Stimulated activated naive CD8-positive, alpha-beta T cell treated with anti-CD3 and anti-CD28 coated beads, Interleukin-15, Interleukin-2, amounts not matched to agents 100 ng/mL and 50 ng/mL, for 24 hours (primary cell): ENCODE measurements at regions not wholly inside any gene's neighbourhood (a gene's known extent, or its start where the extent isn't known, plus 50 kb on each side); places are given as distances from the start of the nearest gene placed in this dataset.

Experiments used
- H3K27ac Mint-ChIP-seq: one replicate; pipeline ENCODE4 v1.8.0; 2021; ENCODE audit warnings: mild to moderate bottlenecking, mixed read lengths
- H3K27me3 Mint-ChIP-seq: one replicate; pipeline ENCODE4 v1.8.0; 2021; ENCODE audit warnings: mixed read lengths
- H3K36me3 Mint-ChIP-seq: one replicate; pipeline ENCODE4 v1.8.0; 2021; ENCODE audit warnings: low read depth, mixed read lengths
- H3K4me1 Mint-ChIP-seq: one replicate; pipeline ENCODE4 v1.8.0; 2021; ENCODE audit warnings: low read depth, mixed read lengths
- H3K4me3 Mint-ChIP-seq: one replicate; pipeline ENCODE4 v1.8.0; 2021; ENCODE audit warnings: mild to moderate bottlenecking, mixed read lengths
- H3K9me3 Mint-ChIP-seq: one replicate; pipeline ENCODE4 v1.8.0; 2021; ENCODE audit warnings: mixed read lengths

- Mint-ChIP-seq H3K4me3 (no peak overlapping the region), H3K27me3 (no peaks in the 10 kb centered on the region), H3K4me1 (no peaks in the 10 kb centered on the region), H3K9me3 (peaks cover 15% of the 10 kb centered on the region), H3K36me3 (no peaks in the 10 kb centered on the region), H3K27ac (no peak overlapping the region)
These were observed 162.4 kb upstream of the BTBD3 start for GRCh38 chr20:11755071-11755841.

GRCh38 chr20:11761497-11761896 is 156.2 kb upstream of the BTBD3 start:
- Mint-ChIP-seq H3K4me1 (no peaks in the 10 kb centered on the region), H3K9me3 (peaks cover 4% of the 10 kb centered on the region), H3K4me3 (no peak overlapping the region), H3K27ac (no peak overlapping the region), H3K36me3 (no peaks in the 10 kb centered on the region), H3K27me3 (no peaks in the 10 kb centered on the region)

DNA sequence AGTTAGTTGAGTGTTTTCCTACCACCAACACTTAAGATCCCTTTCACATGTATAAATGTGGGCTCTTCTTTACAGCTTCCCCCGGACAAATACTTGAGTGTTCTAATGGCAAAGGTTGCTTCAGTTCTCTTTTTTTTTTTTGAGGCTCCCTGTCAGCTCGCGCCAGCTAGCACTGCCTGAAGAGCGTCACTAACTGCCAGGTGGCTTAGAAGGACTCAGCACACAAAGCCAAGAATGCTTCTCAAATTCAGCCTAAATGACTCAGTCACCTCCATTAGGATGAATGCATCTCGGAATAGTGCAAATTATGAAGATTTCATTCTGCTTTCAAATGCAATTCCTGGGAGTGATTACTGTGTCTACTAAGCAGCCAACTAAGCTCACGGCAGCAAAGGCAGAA is 150.7 kb upstream of the BTBD3 start:
- H3K27me3 Mint-ChIP-seq = peaks cover 4% of the 10 kb centered on the region
- no peak overlapping the region for H3K4me3 Mint-ChIP-seq
- no peak overlapping the region for H3K27ac Mint-ChIP-seq
- H3K36me3 Mint-ChIP-seq = no peaks in the 10 kb centered on the region
- H3K9me3 Mint-ChIP-seq = peaks cover 16% of the 10 kb centered on the region
- H3K4me1 Mint-ChIP-seq = no peaks in the 10 kb centered on the region

DNA sequence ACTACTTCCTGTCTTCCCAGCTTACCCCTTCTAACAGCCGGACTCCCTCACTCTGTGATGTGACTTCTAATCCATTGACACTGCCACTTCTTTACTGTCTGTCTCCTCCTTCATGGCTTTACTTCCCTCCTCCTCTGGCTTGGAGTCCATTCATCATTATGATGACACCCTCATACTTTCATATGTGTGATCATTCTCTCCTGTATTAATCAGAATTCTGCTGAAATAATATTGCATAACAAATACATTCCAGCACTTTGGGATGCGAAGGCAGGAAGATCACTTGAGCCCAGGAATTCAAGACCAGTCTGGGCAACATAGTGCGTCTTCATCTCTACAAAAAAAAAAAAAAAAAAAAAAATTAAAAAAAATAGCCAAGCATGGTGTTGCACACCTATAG is 147.9 kb upstream of the BTBD3 start:
- no peaks in the 10 kb centered on the region for H3K4me1 Mint-ChIP-seq
- peaks cover 4% of the 10 kb centered on the region for H3K27me3 Mint-ChIP-seq
- peaks cover 25% of the 10 kb centered on the region for H3K9me3 Mint-ChIP-seq
- H3K4me3 Mint-ChIP-seq = no peak overlapping the region
- no peaks in the 10 kb centered on the region for H3K36me3 Mint-ChIP-seq
- H3K27ac Mint-ChIP-seq = no peak overlapping the region

DNA sequence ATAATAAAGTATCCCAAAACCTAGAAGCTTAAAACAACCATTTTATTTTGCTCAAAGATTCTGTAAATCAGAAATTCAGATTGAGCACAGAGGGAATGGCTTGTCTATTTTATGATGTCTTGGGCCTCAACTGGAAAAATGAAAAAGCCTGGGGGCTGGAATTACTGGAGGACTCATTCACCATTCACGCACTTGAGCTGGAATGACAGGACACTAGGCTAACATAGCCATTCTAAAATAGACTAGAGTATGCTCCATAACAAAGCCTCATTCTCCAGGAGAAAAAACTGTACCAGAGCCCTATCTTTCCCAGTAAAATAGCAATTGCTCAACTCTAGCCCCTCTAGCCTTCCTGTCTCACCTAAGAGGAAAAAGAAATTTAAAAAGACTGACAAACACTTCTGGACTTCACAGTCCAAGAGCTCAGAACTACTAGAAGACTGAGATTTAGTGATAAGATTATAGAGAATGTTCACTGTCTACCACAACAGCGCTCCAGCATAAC is 145.4 kb upstream of the BTBD3 start:
- Mint-ChIP-seq H3K36me3 (no peaks in the 10 kb centered on the region), H3K27ac (no peak overlapping the region), H3K4me1 (no peaks in the 10 kb centered on the region), H3K27me3 (peaks cover 4% of the 10 kb centered on the region), H3K9me3 (peaks cover 25% of the 10 kb centered on the region), H3K4me3 (no peak overlapping the region)

DNA sequence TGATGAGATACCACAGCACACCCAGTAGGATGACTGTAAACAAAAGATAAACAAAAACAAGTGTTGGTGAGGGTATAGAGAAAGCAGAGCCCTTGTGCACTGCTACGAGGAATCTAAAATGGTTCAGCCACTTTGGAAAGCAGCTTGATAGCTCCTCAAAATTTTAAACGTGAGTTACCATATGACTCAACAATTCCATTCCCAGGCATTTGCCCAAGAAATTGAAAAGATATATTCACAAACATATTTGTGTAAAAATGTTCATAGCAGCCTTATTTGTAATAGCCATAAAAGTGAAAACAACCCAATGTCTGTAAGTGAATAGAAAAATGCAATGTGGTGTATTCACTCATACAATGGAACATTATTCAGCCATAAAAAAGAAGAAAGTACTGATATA is 141.0 kb upstream of the BTBD3 start:
- H3K4me3 Mint-ChIP-seq = no peak overlapping the region
- no peak overlapping the region for H3K27ac Mint-ChIP-seq
- H3K36me3 Mint-ChIP-seq = no peaks in the 10 kb centered on the region
- H3K9me3 Mint-ChIP-seq = peaks cover 12% of the 10 kb centered on the region
- H3K27me3 Mint-ChIP-seq = no peaks in the 10 kb centered on the region
- no peaks in the 10 kb centered on the region for H3K4me1 Mint-ChIP-seq

GRCh38 chr20:11777387-11778205 is 140.1 kb upstream of the BTBD3 start:
- Mint-ChIP-seq H3K27me3 (no peaks in the 10 kb centered on the region), H3K9me3 (peaks cover 7% of the 10 kb centered on the region), H3K36me3 (no peaks in the 10 kb centered on the region), H3K4me3 (no peak overlapping the region), H3K27ac (no peak overlapping the region), H3K4me1 (no peaks in the 10 kb centered on the region)

GRCh38 chr20:11778206-11778570 is 139.5 kb upstream of the BTBD3 start:
- H3K4me3 Mint-ChIP-seq = no peak overlapping the region

DNA sequence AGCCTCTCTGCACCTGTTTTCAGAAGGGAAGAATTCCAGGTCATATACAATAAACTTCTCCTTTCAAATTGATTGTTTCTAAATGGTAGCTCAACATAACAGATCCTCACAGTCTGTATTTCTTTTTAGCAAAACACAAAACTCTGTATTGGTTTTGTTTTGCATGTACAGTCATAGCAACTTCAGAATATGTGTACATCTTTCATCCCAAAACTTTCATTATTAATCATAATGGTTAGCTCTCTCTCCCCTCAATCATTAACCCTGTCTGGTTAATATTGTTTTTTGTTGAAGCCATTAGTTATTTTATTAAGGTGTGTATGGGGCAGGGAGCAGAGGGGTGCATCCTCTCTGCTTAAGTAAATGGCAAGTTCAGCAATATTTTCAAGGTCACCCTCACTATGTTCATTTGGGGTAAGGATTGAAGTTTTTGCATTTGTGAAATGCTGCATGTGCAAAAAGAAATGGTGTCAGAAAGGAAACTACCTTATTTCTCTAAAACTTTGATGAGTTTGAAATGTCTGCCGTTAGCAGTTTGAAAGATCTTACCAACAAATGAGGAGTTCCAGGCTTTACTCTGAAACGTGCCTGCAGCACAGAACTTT is 136.8 kb upstream of the BTBD3 start:
- Mint-ChIP-seq H3K27me3 (no peaks in the 10 kb centered on the region), H3K9me3 (peaks cover 3% of the 10 kb centered on the region), H3K27ac (no peak overlapping the region), H3K4me1 (no peaks in the 10 kb centered on the region), H3K36me3 (no peaks in the 10 kb centered on the region), H3K4me3 (no peak overlapping the region)

More at GRCh38 chr20:11778206-11778570, 139.5 kb upstream of the BTBD3 start:
- Mint-ChIP-seq H3K27ac (no peak overlapping the region), H3K27me3 (no peaks in the 10 kb centered on the region), H3K9me3 (peaks cover 1% of the 10 kb centered on the region), H3K4me1 (no peaks in the 10 kb centered on the region), H3K36me3 (no peaks in the 10 kb centered on the region)

DNA sequence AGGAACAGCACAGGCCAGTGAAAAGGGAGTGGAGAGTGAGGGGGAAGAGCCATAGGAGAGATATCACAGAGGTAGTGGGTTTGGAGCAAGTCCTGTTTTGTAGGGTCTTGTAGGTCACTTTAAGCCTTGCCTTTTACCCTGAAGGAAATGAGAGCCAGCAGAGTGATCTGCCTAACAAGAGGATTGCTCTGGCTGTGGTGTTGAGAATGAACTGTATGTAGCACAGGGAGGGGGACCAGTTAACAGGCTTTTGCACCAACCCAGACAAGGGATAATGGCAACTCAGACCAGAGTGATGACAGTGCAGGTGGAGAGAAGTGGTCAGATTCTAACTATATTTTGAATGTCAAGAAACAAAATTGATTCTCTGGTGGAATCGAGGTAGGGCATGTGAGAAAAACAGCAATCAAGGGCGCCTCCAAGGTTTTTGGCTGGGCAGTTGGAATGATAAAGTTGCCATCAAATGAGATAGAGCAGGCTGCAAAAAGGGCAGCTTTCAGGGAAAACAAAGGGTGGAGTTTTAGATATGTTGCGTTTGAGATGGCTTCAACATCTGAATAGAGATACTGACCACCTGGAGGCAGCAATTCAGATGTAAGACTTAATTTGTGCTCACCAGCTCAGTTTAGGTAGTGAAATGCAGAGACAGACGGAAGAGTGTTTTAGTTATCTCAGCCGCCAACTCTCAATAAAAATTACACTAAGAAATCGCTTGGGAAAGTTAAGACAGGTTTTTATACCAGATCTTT is 134.4 kb upstream of the BTBD3 start:
- Mint-ChIP-seq H3K4me3 (no peak overlapping the region), H3K36me3 (no peaks in the 10 kb centered on the region), H3K27me3 (no peaks in the 10 kb centered on the region), H3K9me3 (peaks cover 3% of the 10 kb centered on the region), H3K4me1 (no peaks in the 10 kb centered on the region), H3K27ac (no peak overlapping the region)

- Mint-ChIP-seq H3K4me1 (no peaks in the 10 kb centered on the region), H3K27ac (no peak overlapping the region), H3K27me3 (no peaks in the 10 kb centered on the region), H3K4me3 (no peak overlapping the region), H3K36me3 (no peaks in the 10 kb centered on the region), H3K9me3 (peaks cover 3% of the 10 kb centered on the region)
These were observed 131.7 kb upstream of the BTBD3 start for GRCh38 chr20:11785885-11786507.

DNA sequence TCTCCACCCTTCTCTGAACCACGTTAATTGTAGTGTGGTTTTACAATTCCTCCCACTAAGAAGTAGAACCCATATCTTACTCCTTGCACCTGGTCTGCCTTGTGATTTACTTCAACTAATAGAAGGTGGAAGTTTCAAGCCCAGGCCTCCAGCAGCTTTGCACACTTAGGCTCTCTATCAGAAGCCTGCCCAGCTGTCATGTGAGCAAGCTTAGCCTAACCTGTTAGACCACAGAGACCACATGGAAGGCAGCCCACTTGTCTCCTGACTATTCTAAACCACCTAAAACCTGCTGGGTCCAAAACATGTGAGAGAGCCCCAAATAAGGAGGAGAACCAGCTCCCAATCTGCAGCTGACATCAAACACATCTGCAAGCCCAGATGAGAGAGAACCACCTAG is 127.6 kb upstream of the BTBD3 start:
- no peaks in the 10 kb centered on the region for H3K36me3 Mint-ChIP-seq
- H3K4me3 Mint-ChIP-seq = no peak overlapping the region
- H3K9me3 Mint-ChIP-seq = no peaks in the 10 kb centered on the region
- H3K4me1 Mint-ChIP-seq = no peaks in the 10 kb centered on the region
- H3K27me3 Mint-ChIP-seq = no peaks in the 10 kb centered on the region
- H3K27ac Mint-ChIP-seq = no peak overlapping the region

- Mint-ChIP-seq H3K27me3 (no peaks in the 10 kb centered on the region), H3K36me3 (no peaks in the 10 kb centered on the region), H3K9me3 (no peaks in the 10 kb centered on the region), H3K27ac (no peak overlapping the region), H3K4me3 (no peak overlapping the region), H3K4me1 (no peaks in the 10 kb centered on the region)
These were observed 126.4 kb upstream of the BTBD3 start for GRCh38 chr20:11791316-11791715.

DNA sequence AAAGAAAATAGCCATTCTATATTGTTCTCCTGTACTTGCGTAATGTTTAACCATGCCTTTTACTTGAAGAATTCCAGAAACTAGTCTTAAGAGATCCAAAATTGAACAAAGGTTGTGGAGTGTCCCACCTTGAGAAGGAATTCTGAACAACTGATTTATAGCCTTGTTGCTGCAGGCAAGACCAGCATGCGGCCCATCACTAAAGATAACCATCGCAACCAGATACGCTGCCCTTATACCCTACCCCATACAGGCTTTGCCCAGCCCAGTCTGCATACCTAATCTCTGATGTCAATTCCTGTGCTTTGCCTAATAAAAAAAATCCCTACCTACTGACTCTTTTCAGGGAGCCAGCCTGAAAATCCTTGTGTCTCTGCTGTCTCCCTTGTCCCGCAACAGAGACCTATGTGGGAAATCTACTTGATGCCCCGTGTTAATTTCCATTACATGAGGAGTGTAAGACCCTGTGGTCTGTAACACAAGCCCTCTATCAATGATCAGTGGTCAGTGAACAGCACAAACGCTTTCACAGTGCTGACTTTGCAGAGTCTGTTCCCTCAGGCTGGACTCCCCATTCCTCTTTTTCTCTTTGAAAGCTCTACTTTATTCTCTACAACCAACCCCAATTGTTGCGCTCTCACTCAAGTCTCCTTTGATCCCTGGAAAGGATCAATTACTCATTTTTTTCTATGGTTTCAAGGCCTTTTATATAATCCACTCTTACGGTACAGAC is 125.7 kb upstream of the BTBD3 start:
- H3K9me3 Mint-ChIP-seq = no peaks in the 10 kb centered on the region
- no peak overlapping the region for H3K4me3 Mint-ChIP-seq
- H3K4me1 Mint-ChIP-seq = no peaks in the 10 kb centered on the region
- no peaks in the 10 kb centered on the region for H3K36me3 Mint-ChIP-seq
- H3K27me3 Mint-ChIP-seq = no peaks in the 10 kb centered on the region
- no peak overlapping the region for H3K27ac Mint-ChIP-seq
